ENCODE measurements at regions not wholly inside any gene's neighbourhood (a gene's known extent, or its start where the extent isn't known, plus 50 kb on each side); places are given as distances from the start of the nearest gene placed in this dataset.

- H3K27ac Mint-ChIP-seq, result no peak overlapping the region
- DNase-seq (ENCODE audit: low spot score in 2 of 2) (no peak), ATAC-seq (ENCODE audit: low read depth) (no peak)
- no peaks in the 10 kb centered on the region for H3K36me3 Mint-ChIP-seq
- H3K27me3 Mint-ChIP-seq, result peaks cover 14% of the 10 kb centered on the region
- no peaks in the 10 kb centered on the region for H3K9me3 Mint-ChIP-seq
- H3K4me1 Mint-ChIP-seq, result no peaks in the 10 kb centered on the region
- no peak overlapping the region for H3K4me3 Mint-ChIP-seq
Measured at GRCh38 chr18:74023220-74023619, 124.4 kb downstream of the FBXO15 start.

GRCh38 chr18:74019864-74020263 lies 127.8 kb downstream of the FBXO15 start:
- peaks cover 2% of the 10 kb centered on the region for H3K9me3 Mint-ChIP-seq
- no peaks in the 10 kb centered on the region for H3K36me3 Mint-ChIP-seq
- no peak for ATAC-seq (ENCODE audit: low read depth)
- H3K27me3 Mint-ChIP-seq, result peaks cover 14% of the 10 kb centered on the region
- H3K4me3 Mint-ChIP-seq, result no peak overlapping the region
- no peaks in the 10 kb centered on the region for H3K4me1 Mint-ChIP-seq
- H3K27ac Mint-ChIP-seq, result no peak overlapping the region
- DNase-seq (ENCODE audit: low spot score in 2 of 2), result no peak

GRCh38 chr18:74013955-74014354 lies 133.7 kb downstream of the FBXO15 start:
- Mint-ChIP-seq H3K27me3 (peaks cover 7% of the 10 kb centered on the region), H3K4me1 (no peaks in the 10 kb centered on the region), H3K4me3 (no peak overlapping the region), H3K36me3 (no peaks in the 10 kb centered on the region), H3K27ac (no peak overlapping the region), H3K9me3 (peaks cover 2% of the 10 kb centered on the region)
- ATAC-seq (ENCODE audit: low read depth) (no peak), DNase-seq (ENCODE audit: low spot score in 2 of 2) (no peak)

- Mint-ChIP-seq H3K27me3 (peaks cover 5% of the 10 kb centered on the region), H3K36me3 (no peaks in the 10 kb centered on the region), H3K9me3 (peaks cover 2% of the 10 kb centered on the region), H3K27ac (no peak overlapping the region), H3K4me1 (no peaks in the 10 kb centered on the region), H3K4me3 (no peak overlapping the region)
- DNase-seq (ENCODE audit: low spot score in 2 of 2) (no peak), ATAC-seq (ENCODE audit: low read depth) (no peak)
Measured at GRCh38 chr18:74012954-74013630, 134.5 kb downstream of the FBXO15 start.

- H3K36me3 Mint-ChIP-seq, result no peaks in the 10 kb centered on the region
- no peaks in the 10 kb centered on the region for H3K27me3 Mint-ChIP-seq
- H3K9me3 Mint-ChIP-seq, result peaks cover 2% of the 10 kb centered on the region
- ATAC-seq (ENCODE audit: low read depth) (no peak), DNase-seq (ENCODE audit: low spot score in 2 of 2) (no peak)
- H3K27ac Mint-ChIP-seq, result no peak overlapping the region
- H3K4me3 Mint-ChIP-seq, result no peak overlapping the region
- peaks cover 6% of the 10 kb centered on the region for H3K4me1 Mint-ChIP-seq
Measured at GRCh38 chr18:74006143-74006542, 141.5 kb downstream of the FBXO15 start.

- Mint-ChIP-seq H3K36me3 (no peaks in the 10 kb centered on the region), H3K9me3 (peaks cover 2% of the 10 kb centered on the region), H3K27ac (no peak overlapping the region), H3K27me3 (no peaks in the 10 kb centered on the region), H3K4me3 (no peak overlapping the region), H3K4me1 (peaks cover 6% of the 10 kb centered on the region)
- no peak for DNase-seq (ENCODE audit: low spot score in 2 of 2)
- no peak for ATAC-seq (ENCODE audit: low read depth)
Measured at GRCh38 chr18:74005320-74006109, 142.1 kb downstream of the FBXO15 start.

- Mint-ChIP-seq H3K27me3 (peaks cover 6% of the 10 kb centered on the region), H3K4me3 (no peak overlapping the region), H3K36me3 (peaks cover 2% of the 10 kb centered on the region), H3K9me3 (peaks cover 9% of the 10 kb centered on the region), H3K27ac (no peak overlapping the region), H3K4me1 (no peaks in the 10 kb centered on the region)
- DNase-seq (ENCODE audit: low spot score in 2 of 2) (no peak), ATAC-seq (ENCODE audit: low read depth) (no peak)
Measured at GRCh38 chr18:73992242-73993022, 155.2 kb downstream of the FBXO15 start.

- Mint-ChIP-seq H3K36me3 (peaks cover 2% of the 10 kb centered on the region), H3K27me3 (peaks cover 6% of the 10 kb centered on the region), H3K27ac (no peak overlapping the region), H3K4me3 (no peak overlapping the region), H3K4me1 (no peaks in the 10 kb centered on the region), H3K9me3 (peaks cover 6% of the 10 kb centered on the region)
- DNase-seq (ENCODE audit: low spot score in 2 of 2) (no peak), ATAC-seq (ENCODE audit: low read depth) (no peak)
Measured at GRCh38 chr18:73991570-73991969, 156.1 kb downstream of the FBXO15 start.

- peaks cover 3% of the 10 kb centered on the region for H3K27me3 Mint-ChIP-seq
- peaks cover 3% of the 10 kb centered on the region for H3K9me3 Mint-ChIP-seq
- H3K36me3 Mint-ChIP-seq, result peaks cover 2% of the 10 kb centered on the region
- no peak for DNase-seq (ENCODE audit: low spot score in 2 of 2)
- no peak for ATAC-seq (ENCODE audit: low read depth)
- no peaks in the 10 kb centered on the region for H3K4me1 Mint-ChIP-seq
- no peak overlapping the region for H3K4me3 Mint-ChIP-seq
- no peak overlapping the region for H3K27ac Mint-ChIP-seq
Measured at GRCh38 chr18:73990258-73990657, 157.4 kb downstream of the FBXO15 start.

- no peak for DNase-seq (ENCODE audit: low spot score in 2 of 2)
- peaks cover 3% of the 10 kb centered on the region for H3K9me3 Mint-ChIP-seq
- no peak for ATAC-seq (ENCODE audit: low read depth)
Measured at GRCh38 chr18:73987247-73987980, 160.2 kb downstream of the FBXO15 start.

GRCh38 chr18:73986711-73987110 lies 160.9 kb downstream of the FBXO15 start:
- no peak overlapping the region for H3K4me3 Mint-ChIP-seq
- no peaks in the 10 kb centered on the region for H3K4me1 Mint-ChIP-seq
- H3K9me3 Mint-ChIP-seq, result peaks cover 3% of the 10 kb centered on the region
- peaks cover 2% of the 10 kb centered on the region for H3K36me3 Mint-ChIP-seq
- ATAC-seq (ENCODE audit: low read depth) (no peak), DNase-seq (ENCODE audit: low spot score in 2 of 2) (no peak)
- no peaks in the 10 kb centered on the region for H3K27me3 Mint-ChIP-seq
- no peak overlapping the region for H3K27ac Mint-ChIP-seq

More at GRCh38 chr18:73987247-73987980, 160.2 kb downstream of the FBXO15 start:
- H3K4me3 Mint-ChIP-seq, result no peak overlapping the region
- peaks cover 3% of the 10 kb centered on the region for H3K27me3 Mint-ChIP-seq
- peaks cover 2% of the 10 kb centered on the region for H3K36me3 Mint-ChIP-seq
- H3K27ac Mint-ChIP-seq, result no peak overlapping the region
- no peaks in the 10 kb centered on the region for H3K4me1 Mint-ChIP-seq

- Mint-ChIP-seq H3K27ac (no peak overlapping the region), H3K36me3 (peaks cover 2% of the 10 kb centered on the region), H3K4me3 (no peak overlapping the region), H3K9me3 (peaks cover 3% of the 10 kb centered on the region), H3K4me1 (no peaks in the 10 kb centered on the region), H3K27me3 (no peaks in the 10 kb centered on the region)
- DNase-seq (ENCODE audit: low spot score in 2 of 2) (no peak), ATAC-seq (ENCODE audit: low read depth) (no peak)
Measured at GRCh38 chr18:73985855-73986625, 161.6 kb downstream of the FBXO15 start.

GRCh38 chr18:73983970-73984369 lies 163.7 kb downstream of the FBXO15 start:
- no peaks in the 10 kb centered on the region for H3K27me3 Mint-ChIP-seq
- H3K36me3 Mint-ChIP-seq, result peaks cover 2% of the 10 kb centered on the region
- H3K27ac Mint-ChIP-seq, result no peak overlapping the region
- no peaks in the 10 kb centered on the region for H3K4me1 Mint-ChIP-seq
- DNase-seq (ENCODE audit: low spot score in 2 of 2) (no peak), ATAC-seq (ENCODE audit: low read depth) (no peak)
- H3K9me3 Mint-ChIP-seq, result peaks cover 3% of the 10 kb centered on the region
- no peak overlapping the region for H3K4me3 Mint-ChIP-seq
